GM21723 (cell line): ENCODE measurements at regions not wholly inside any gene's neighbourhood (a gene's known extent, or its start where the extent isn't known, plus 50 kb on each side); places are given as distances from the start of the nearest gene placed in this dataset.

Source experiments
- ATAC-seq: cut with Tn5 transposase; IDR thresholded peaks from one replicate; pipeline ENCODE4 v1.9.1; 2021; ENCODE audit warnings: mild to moderate bottlenecking, moderate library complexity; ENCODE audit not compliant: unreplicated experiment

GRCh38 chr10:10967029-10967428 lies 50.6 kb upstream of the CELF2 start:
- no peak for ATAC-seq

GRCh38 chr10:10967581-10968256 lies 50.0 kb upstream of the CELF2 start:
- ATAC-seq = no peak
